NCI-H146 treated with DMSO at 0.1 percent for 48 hours (cell line): ENCODE measurements at regions not wholly inside any gene's neighbourhood (a gene's known extent, or its start where the extent isn't known, plus 50 kb on each side); places are given as distances from the start of the nearest gene placed in this dataset.
A peak's percentile ranks its signal among the peaks of the same experiment; 100 is the strongest.

Source experiments
- DNase-seq: peaks from one replicate; lab custom pipeline; 2025; ENCODE audit not compliant: unreplicated experiment; lab: John Stamatoyannopoulos, UW

DNA sequence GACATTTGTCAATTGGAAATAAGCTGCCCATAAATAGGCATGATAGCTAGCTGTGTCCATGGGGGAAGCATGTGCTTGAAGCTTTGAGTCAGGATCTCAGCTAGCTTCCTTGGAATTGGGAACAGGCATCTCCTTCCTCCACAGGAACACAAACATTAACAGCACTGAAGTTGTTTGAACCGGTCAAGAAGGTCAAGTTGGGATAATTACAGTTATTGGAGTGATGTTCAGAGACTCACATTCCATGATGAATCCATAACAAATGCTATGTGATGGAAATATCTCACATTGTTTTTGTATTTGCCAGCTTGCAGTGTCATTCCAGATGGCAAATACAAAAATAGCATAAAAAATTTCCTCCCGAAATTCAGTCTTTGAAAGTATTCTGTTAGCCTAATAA, 347.6 kb upstream of the SMIM21 start:
- no peak for DNase-seq

- no peak for DNase-seq
Observed at GRCh38 chr18:75773618-75774017, 346.1 kb upstream of the SMIM21 start.

DNA sequence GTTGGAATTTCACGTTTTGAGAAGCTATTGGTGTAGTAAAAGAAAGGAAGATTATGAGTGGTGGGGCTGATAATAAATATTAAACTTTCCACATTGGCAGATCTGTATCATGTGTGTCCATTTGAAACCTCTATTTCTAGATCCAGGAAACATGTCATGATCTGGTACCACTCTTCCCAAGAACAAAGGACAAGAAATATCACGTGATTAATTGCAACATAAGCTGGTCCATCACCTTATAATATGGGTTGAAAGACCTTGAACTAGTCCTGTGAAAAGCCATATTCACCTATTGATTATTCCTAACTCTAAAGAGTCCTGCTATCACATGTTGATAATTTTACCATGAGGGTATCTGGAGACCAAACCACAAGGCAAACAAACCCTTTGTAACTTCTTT, 335.3 kb upstream of the SMIM21 start:
- DNase-seq, result no peak

GRCh38 chr18:75760208-75760607, 332.7 kb upstream of the SMIM21 start:
- no peak for DNase-seq

GRCh38 chr18:75757951-75758350, 330.4 kb upstream of the SMIM21 start:
- DNase-seq, result no peak

DNA sequence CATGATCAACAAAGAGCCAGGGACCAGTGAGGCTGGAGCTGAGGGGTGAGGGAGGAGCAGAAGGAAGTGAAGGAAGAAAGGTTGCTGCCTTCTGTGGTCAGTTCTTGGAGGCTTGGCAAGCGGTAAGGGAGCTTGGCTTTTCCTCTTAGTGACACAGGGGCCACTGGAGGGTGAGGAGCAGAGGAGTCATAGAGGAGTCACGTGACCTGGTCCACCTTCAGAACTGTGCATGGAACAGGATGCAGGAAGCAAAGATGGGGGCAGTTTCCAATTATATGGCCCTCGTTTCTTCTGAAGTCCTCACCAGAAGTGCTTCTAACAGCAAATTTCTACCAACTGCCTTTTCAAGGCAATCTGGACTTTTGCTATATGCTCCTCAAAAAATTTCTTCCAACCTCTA, 326.9 kb upstream of the SMIM21 start:
- DNase-seq, result no peak

DNA sequence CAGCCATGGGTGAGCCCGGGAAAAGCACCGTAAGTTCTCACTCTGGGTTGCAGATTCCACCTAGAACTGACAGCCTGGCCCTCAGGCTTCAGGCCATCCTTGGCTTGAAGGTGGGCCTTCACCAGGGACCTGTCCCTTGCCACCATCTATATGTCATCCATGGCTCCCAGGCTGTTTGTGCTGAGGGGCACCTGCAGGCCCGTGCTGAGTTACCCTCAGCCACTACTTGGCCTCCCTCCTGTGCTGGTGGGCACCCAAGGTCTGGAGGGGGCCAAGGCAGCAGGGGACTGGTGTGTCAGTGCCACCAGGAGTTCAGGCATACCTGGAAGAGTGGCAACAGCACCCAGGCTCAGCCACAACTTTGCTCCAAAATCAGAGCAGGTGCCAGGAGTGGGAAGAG, 326.2 kb upstream of the SMIM21 start:
- DNase-seq, result no peak

GRCh38 chr18:75752740-75753263, 325.3 kb upstream of the SMIM21 start:
- DNase-seq, result no peak

DNA sequence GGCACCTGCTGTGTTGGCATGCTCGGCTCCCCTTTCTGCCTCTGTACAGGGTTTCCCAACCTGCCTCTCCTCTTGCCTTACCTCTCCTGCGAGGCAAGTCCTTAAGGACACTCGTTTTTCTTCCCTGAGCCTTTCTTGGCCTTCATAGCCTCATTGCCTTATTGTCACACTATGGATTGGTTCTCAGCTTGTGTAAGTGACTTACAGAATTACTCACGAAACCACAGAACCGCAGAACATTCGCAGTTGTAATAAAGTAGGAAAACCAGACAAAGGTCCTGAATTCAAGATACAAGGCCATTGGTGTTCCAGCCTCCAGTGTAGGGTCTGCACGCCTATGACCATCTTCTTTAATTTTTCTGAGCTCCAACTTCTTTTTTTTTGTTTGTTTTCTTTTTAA, 317.6 kb upstream of the SMIM21 start:
- no peak for DNase-seq

DNA sequence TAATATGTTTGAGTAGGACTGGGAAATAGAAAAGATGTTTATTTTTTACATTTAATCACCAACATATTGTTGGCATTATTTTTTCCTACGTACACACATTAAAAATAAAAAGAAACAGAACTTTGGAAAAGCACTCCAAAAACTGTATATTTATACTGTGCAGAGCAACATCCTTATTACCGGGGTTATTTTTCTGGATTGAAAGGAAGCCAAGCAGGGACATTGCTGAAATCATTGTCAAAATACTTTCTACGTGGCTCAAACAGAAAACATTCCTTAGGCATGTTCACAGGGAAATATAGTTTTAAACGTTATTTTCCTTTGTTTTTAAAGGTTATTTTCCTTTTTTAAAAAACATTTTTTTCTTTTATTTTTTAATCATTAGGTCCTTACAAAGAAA, 315.0 kb upstream of the SMIM21 start:
- no peak for DNase-seq

- no peak for DNase-seq
Observed at GRCh38 chr18:75739682-75740081, 312.2 kb upstream of the SMIM21 start.

DNA sequence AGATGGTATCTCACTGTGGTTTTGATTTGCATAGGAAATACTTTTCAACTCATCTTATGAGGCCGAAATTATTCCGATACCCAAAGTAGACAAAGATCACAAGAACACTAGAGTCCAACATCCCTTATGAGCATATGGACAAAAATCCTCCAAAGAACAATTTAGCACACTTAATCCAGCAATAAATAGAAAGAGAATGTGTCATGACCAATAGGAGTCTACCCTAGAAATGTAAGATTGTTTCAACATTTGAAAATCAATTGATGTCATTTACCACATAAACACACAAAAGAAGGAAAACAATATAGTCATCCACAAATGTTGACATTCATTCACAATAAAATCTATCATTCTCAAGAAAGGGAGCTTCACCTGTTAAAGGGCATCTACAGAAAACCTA, 307.8 kb upstream of the SMIM21 start:
- DNase-seq, result no peak

- no peak for DNase-seq
Observed at GRCh38 chr18:75730249-75730648, 302.7 kb upstream of the SMIM21 start.

- no peak for DNase-seq
Observed at GRCh38 chr18:75728621-75729020, 301.1 kb upstream of the SMIM21 start.

- no peak for DNase-seq
Observed at GRCh38 chr18:75727456-75727855, 300.0 kb upstream of the SMIM21 start.

- no peak for DNase-seq
Observed at GRCh38 chr18:75723521-75724340, 296.2 kb upstream of the SMIM21 start.

- no peak for DNase-seq
Observed at GRCh38 chr18:75714766-75715165, 287.3 kb upstream of the SMIM21 start.

DNA sequence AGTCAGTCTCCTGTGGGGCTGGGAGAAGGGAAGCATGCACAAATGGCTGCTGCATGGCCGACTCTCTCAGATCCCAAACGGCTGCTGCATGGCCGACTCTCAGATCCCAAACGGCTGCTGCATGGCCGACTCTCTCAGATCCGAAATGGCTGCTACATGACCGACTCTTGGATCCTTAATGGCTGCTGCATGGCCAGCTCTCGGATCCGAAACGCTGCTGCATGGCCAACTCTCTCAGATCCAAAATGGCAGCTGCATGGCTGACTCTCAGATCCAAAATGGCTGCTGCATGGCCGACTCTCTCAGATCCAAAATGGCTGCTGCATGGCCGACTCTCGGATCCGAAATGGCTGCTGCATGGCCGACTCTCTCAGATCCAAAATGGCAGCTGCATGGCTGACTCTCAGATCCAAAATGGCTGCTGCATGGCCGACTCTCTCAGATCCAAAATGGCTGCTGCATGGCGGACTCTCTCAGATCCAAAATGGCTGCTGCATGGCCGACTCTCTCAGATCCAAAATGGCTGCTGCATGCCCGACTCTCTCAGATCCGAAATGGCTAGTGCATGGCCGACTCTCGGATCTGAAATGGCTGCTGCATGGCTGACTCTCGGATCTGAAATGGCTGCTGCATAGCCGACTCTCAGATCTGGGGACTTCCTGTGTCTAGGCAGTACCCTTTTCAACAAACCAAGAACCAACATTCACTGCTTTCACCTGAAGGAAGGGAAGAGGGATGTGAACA, 284.8 kb upstream of the SMIM21 start:
- peak; percentile 58 for DNase-seq

- DNase-seq, result no peak
Observed at GRCh38 chr18:75700561-75700960, 273.1 kb upstream of the SMIM21 start.

DNA sequence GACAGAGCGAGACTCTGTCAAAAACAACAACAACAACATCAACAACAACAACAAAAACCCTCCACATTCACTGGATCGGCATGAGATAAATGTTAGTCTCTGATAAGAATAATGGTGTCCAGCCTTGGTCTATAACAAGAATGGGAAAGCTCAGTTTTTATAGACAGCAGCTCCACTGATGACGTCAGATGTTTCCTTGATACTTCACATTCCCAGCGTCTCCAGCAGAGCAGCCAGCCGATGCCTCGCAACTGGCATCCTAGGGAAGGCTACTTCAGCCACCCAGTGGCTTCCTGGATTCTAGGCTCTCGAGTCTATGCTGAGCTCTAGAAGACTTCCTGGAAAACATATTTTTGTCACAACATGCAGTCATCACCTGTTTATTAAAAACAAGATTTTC, 271.4 kb upstream of the SMIM21 start:
- DNase-seq, result no peak

DNA sequence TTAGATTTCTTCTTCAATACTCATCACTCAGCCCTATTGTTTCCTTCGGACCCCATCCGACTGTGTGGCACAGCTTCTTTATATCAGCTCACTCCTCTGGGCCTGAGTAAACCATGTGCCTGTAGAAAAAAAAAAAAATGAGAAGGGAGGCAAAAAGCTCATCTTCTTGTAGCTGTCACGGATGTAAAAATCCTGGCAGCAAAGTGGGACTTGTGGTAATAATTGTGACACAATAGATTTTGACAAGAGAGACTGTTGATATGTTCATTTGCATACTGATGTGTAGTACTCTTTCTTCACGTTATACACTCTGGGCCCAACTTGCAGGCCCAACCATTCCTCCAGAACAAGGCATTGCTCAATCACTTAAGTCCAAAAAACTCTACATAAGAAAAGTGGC, 270.0 kb upstream of the SMIM21 start:
- DNase-seq, result no peak

- no peak for DNase-seq
Observed at GRCh38 chr18:75696391-75696790, 268.9 kb upstream of the SMIM21 start.
